Esophagus squamous epithelium (tissue), 4 donors: ENCODE measurements at regions not wholly inside any gene's neighbourhood (a gene's known extent, or its start where the extent isn't known, plus 50 kb on each side); places are given as distances from the start of the nearest gene placed in this dataset.

Experiments
- CTCF ChIP-seq, 6 experiments: fragments of 450-650 bp in 4 of 6; fragments of 200-600 bp in 2 of 6; sonication (generic) in 2 of 6; IDR thresholded peaks; one replicate each; pipeline ENCODE4 v1.5.1; 2016 to 2019; ENCODE audit warnings: antibody characterized with exemption in 6 of 6, mild to moderate bottlenecking in 4 of 6, moderate library complexity in 4 of 6
- POLR2A ChIP-seq, 4 donors: fragments of 450-650 bp; IDR thresholded peaks; one replicate each; pipeline ENCODE4 v1.6.1; 2017; ENCODE audit warnings: antibody characterized with exemption in 4 of 4, mild to moderate bottlenecking in 4 of 4, moderate library complexity in 3 of 4

GRCh38 chr13:80083081-80083852 lies 257.7 kb downstream of the SPRY2 start:
- no peak for TF ChIP-seq POLR2A (IDR thresholded peaks at IDR 0.05)
- no peak for TF ChIP-seq CTCF (IDR thresholded peaks at IDR 0.05)
